Fibroblast of mammary gland (primary cell): ENCODE measurements at regions not wholly inside any gene's neighbourhood (a gene's known extent, or its start where the extent isn't known, plus 50 kb on each side); places are given as distances from the start of the nearest gene placed in this dataset.
"Not testable (repeated sequence)": the region's sequence is repeated elsewhere in the genome, so short reads cannot be mapped to it uniquely, and the experiment has no call there.

Source experiments
- DNase-seq: peaks from one replicate; pipeline ENCODE4 v3.0.0-alpha.2; 2010; ENCODE audit warnings: low read depth
- H3K4me3 ChIP-seq: 2 replicates; pipeline ENCODE4 v1.5.1; 2011; ENCODE audit warnings: low read depth, mild to moderate bottlenecking, low read length, moderate library complexity; ENCODE audit not compliant: control insufficient read depth
- TF ChIP-seq, protein P1 (sequence below): conservative IDR thresholded peaks from 2 replicates; pipeline ENCODE4 v1.5.1; 2011; ENCODE audit warnings: low read depth, low read length, inconsistent platforms; ENCODE audit not compliant: control insufficient read depth, insufficient read depth

- TF ChIP-seq, protein P1, sequence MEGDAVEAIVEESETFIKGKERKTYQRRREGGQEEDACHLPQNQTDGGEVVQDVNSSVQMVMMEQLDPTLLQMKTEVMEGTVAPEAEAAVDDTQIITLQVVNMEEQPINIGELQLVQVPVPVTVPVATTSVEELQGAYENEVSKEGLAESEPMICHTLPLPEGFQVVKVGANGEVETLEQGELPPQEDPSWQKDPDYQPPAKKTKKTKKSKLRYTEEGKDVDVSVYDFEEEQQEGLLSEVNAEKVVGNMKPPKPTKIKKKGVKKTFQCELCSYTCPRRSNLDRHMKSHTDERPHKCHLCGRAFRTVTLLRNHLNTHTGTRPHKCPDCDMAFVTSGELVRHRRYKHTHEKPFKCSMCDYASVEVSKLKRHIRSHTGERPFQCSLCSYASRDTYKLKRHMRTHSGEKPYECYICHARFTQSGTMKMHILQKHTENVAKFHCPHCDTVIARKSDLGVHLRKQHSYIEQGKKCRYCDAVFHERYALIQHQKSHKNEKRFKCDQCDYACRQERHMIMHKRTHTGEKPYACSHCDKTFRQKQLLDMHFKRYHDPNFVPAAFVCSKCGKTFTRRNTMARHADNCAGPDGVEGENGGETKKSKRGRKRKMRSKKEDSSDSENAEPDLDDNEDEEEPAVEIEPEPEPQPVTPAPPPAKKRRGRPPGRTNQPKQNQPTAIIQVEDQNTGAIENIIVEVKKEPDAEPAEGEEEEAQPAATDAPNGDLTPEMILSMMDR, result no peak
- DNase-seq, result no peak
- H3K4me3 ChIP-seq, result no peak overlapping the region
These were observed 129.5 kb downstream of the PABPC4L start for GRCh38 chr4:134072137-134072536.

DNA sequence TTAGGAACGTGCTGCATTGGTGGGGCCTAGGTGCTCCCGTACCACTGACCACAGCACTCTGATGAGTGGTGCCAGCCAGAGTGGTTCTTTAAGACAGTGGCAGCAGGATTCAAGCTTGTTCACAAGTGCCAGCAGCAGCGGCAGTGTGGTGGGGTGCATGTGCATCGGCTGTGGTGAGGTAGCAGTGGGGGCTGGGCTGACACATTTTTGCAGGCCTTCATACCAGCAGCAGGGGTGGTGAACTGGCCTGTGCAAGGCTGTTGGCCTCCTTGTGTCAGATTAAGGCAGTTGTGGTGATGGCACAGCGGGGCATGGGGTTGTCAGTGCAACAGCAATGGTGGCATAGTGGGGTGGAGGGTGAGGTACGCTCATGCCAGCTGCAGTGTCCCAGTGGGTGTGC lies 131.4 kb downstream of the PABPC4L start:
- H3K4me3 ChIP-seq, result no peak overlapping the region
- DNase-seq, result no peak
- TF ChIP-seq, protein P1, result no peak

- no peak overlapping the region for H3K4me3 ChIP-seq
- DNase-seq, result no peak
- TF ChIP-seq, protein P1, result no peak
These were observed 144.2 kb downstream of the PABPC4L start for GRCh38 chr4:134057356-134057755.

- not testable (repeated sequence) for DNase-seq, H3K4me3 ChIP-seq
These were observed 155.4 kb downstream of the PABPC4L start for GRCh38 chr4:134046221-134046620.

DNA sequence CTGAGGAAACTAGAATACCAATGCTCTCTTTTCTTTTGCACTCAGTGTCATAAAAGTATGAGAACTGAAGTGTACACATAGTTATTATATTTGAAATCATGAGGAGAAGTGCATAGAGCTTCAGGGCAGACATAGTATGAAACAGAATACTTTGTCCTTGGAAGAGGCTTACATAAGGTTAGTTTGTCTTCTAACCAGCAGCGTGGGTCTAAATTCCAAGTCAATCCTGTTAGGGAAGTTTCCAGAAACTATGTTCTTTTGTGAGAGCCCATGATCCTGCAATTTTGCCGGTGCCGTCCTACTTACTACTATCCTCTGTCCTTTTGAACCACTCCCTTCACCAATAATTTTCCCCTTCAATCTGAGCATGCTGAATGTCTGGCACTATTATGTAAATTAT lies 156.2 kb downstream of the PABPC4L start:
- H3K4me3 ChIP-seq, result no peak overlapping the region
- DNase-seq, result no peak
- TF ChIP-seq, protein P1, result no peak

- H3K4me3 ChIP-seq, result no peak overlapping the region
- TF ChIP-seq, protein P1, result no peak
- no peak for DNase-seq
These were observed 158.3 kb downstream of the PABPC4L start for GRCh38 chr4:134043266-134043665.

DNA sequence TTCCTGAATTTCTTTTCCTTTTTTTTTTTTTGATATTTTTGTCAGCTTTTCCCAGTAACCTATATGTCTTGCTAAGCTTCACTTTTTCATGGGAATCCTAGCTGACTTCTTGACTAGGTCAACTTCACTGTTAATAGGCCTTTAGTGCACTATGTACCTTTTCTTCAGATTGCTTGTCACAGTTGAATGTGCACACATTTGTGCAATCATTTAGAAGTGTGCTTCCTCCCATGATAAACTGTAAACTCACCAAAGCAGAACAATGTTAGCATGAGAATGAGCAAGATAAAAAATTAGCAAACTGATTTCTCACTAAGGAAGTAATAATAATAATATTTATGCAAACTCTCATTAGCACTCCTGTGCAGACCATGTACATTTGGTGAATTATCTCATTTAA lies 173.2 kb downstream of the PABPC4L start:
- no peak overlapping the region for H3K4me3 ChIP-seq
- DNase-seq, result no peak
- TF ChIP-seq, protein P1, result no peak
